RWPE2 (cell line): ENCODE measurements at regions not wholly inside any gene's neighbourhood (a gene's known extent, or its start where the extent isn't known, plus 50 kb on each side); places are given as distances from the start of the nearest gene placed in this dataset.
A peak's percentile ranks its signal among the peaks of the same experiment; 100 is the strongest.

ENCODE experiments used
- ATAC-seq: fragments of 200-7000 bp; cut with Tn5 transposase; 3 replicates; pipeline ENCODE4 v1.9.1; 2021; ENCODE audit warnings: low read depth
- DNase-seq: peaks from one replicate; pipeline ENCODE4 v3.0.0-alpha.2; 2020; ENCODE audit warnings: low spot score
- H3K27ac ChIP-seq: fragments of 450-650 bp; 2 replicates; pipeline ENCODE4 v1.5.1; 2017; ENCODE audit warnings: mild to moderate bottlenecking; ENCODE audit not compliant: poor library complexity, severe bottlenecking
- H3K27me3 ChIP-seq: fragments of 250-450 bp; sonication (Bioruptor Pico); 2 replicates; pipeline ENCODE4 v1.5.1; 2021; ENCODE audit warnings: mild to moderate bottlenecking, moderate library complexity; ENCODE audit not compliant: insufficient read depth, poor library complexity, severe bottlenecking
- H3K36me3 ChIP-seq: fragments of 250-450 bp; sonication (Bioruptor Pico); 2 replicates; pipeline ENCODE4 v1.5.1; 2020; ENCODE audit warnings: low read depth, mild to moderate bottlenecking, moderate library complexity
- H3K4me1 ChIP-seq: fragments of 250-450 bp; sonication (Bioruptor Pico); 2 replicates; pipeline ENCODE4 v1.5.1; 2021; ENCODE audit warnings: mild to moderate bottlenecking, moderate library complexity; ENCODE audit not compliant: insufficient read depth, poor library complexity, severe bottlenecking
- H3K4me3 ChIP-seq: fragments of 250-450 bp; sonication (Bioruptor Pico); 2 replicates; pipeline ENCODE4 v1.5.1; 2021; ENCODE audit warnings: mild to moderate bottlenecking, moderate library complexity; ENCODE audit not compliant: severe bottlenecking
- H3K9me3 ChIP-seq: fragments of 250-450 bp; sonication (Bioruptor Pico); 2 replicates; pipeline ENCODE4 v1.5.1; 2021; ENCODE audit warnings: mild to moderate bottlenecking, moderate library complexity; ENCODE audit not compliant: severe bottlenecking
- CTCF ChIP-seq: fragments of 450-650 bp; IDR thresholded peaks from one replicate; pipeline ENCODE4 v1.5.1; 2017; ENCODE audit warnings: mild to moderate bottlenecking, moderate library complexity; ENCODE audit not compliant: poor library complexity, severe bottlenecking

DNA sequence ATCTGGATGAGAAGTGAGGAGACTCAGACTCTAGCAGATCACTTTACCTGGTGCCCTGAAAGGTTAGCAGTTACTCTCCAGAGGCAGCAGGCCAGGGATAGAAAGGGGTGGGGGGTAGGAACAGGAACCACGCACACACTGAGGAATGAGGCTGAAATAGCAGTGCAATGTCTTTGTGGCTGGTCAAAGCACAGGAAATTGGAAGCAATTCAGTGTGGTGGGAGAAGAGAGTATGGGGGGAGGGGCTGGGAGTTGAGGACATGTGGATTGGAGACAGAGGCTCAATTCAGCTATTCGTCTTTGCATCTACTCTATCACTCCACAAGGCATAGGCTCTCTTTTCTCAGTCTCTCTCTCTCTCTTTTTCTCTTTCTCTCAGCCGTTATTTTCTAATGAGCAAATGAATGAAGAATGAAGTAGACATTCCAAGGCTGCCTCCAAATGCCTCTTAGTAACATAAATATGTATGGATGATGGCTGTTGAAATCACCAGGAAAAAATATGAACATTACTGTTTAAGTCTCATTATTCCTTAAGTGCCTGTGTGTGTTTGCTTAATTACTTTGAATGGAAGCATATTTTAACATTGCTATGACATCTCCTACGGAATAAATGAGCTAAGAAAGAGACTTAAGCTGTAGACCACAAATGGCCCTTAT is 979.4 kb downstream of the TSN start:
- peak; percentile 58 for ATAC-seq

DNA sequence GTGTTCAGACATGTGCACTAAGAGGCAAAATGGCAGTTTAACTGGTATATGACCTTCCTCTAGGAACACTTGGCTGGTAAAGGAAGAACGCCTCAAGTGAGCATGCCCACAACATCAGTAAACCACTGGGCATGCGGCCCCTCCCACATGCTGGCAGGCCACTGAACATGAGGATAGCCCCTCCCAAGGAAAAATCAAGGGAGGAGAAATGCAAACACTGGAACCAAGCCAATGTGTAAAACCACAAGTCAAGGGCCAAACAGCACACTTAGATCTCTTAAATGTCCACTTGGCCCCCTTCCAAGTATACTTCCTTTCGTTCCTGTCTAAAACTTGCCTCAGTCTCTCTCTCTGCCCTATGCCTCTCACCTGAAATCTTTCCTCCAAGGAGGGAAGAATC is 980.8 kb downstream of the TSN start:
- Histone ChIP-seq H3K4me1 (peaks cover 12% of the 10 kb centered on the region), H3K27me3 (no peaks in the 10 kb centered on the region), H3K36me3 (no peaks in the 10 kb centered on the region), H3K27ac (no peak overlapping the region), H3K9me3 (no peaks in the 10 kb centered on the region), H3K4me3 (no peak overlapping the region)
- DNase-seq (no peak), ATAC-seq (peak; percentile 51; the same call in 1 of the 3 replicates)
- TF ChIP-seq CTCF, result no peak

More for the DNA sequence above, 979.4 kb downstream of the TSN start:
- Histone ChIP-seq H3K9me3 (no peaks in the 10 kb centered on the region), H3K4me3 (no peak overlapping the region), H3K4me1 (peaks cover 12% of the 10 kb centered on the region), H3K36me3 (no peaks in the 10 kb centered on the region), H3K27me3 (no peaks in the 10 kb centered on the region), H3K27ac (no peak overlapping the region)
- no peak for TF ChIP-seq CTCF
- no peak for DNase-seq

DNA sequence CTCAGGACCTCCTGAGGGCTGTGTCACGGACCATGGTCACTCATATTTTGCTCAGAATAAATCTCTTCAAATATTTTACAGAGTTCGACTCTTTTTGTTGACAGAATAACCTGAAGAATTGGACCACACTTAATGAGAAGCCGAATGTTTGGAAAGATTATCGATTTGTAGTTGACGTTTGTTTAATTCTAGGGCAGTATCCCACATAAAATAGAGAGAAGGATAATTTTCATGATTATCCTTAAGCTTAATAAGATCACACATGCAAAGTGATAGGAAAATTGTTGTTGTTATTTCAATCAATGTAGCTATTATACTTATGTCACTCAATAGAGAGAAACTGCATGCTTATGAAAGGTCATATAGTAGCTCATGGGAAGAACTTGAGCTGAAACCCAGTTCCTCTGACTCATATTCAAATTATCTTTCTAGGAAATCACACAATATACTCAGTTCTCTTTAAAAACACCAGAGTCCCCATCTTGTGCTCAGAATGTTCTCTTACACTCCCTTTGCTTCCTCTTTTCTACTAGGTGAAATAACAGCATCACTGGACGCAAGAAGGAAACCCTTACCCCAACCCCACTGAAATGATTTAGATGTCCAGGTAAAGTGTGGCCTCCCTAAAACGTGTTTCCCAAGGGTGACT is 982.1 kb downstream of the TSN start:
- H3K4me1 ChIP-seq, result peaks cover 12% of the 10 kb centered on the region
- no peak overlapping the region for H3K27ac ChIP-seq
- DNase-seq (no peak), ATAC-seq (no peak)
- H3K36me3 ChIP-seq, result no peaks in the 10 kb centered on the region
- no peaks in the 10 kb centered on the region for H3K27me3 ChIP-seq
- no peak overlapping the region for H3K4me3 ChIP-seq
- no peaks in the 10 kb centered on the region for H3K9me3 ChIP-seq
- TF ChIP-seq CTCF, result no peak

GRCh38 chr2:122739732-122740593 is 984.5 kb downstream of the TSN start:
- peaks cover 12% of the 10 kb centered on the region for H3K4me1 ChIP-seq
- H3K27me3 ChIP-seq, result no peaks in the 10 kb centered on the region
- DNase-seq, result no peak
- no peaks in the 10 kb centered on the region for H3K9me3 ChIP-seq
- ATAC-seq, result no peak
- H3K36me3 ChIP-seq, result no peaks in the 10 kb centered on the region
- no peak overlapping the region for H3K27ac ChIP-seq
- TF ChIP-seq CTCF, result no peak
- no peak overlapping the region for H3K4me3 ChIP-seq
